Hepatocyte (in vitro differentiated cells): ENCODE measurements at regions not wholly inside any gene's neighbourhood (a gene's known extent, or its start where the extent isn't known, plus 50 kb on each side); places are given as distances from the start of the nearest gene placed in this dataset.

Experiments used
- EZH2 ChIP-seq: fragments of 200-600 bp; sonication (generic); IDR thresholded peaks from 2 replicates; pipeline ENCODE4 v1.6.1; 2016; ENCODE audit warnings: antibody characterized with exemption, mild to moderate bottlenecking, borderline replicate concordance
- TF ChIP-seq, protein P1 (sequence below): fragments of 200-600 bp; sonication (generic); IDR thresholded peaks from 2 replicates; pipeline ENCODE4 v1.5.1; 2016; ENCODE audit warnings: antibody characterized with exemption, mild to moderate bottlenecking; ENCODE audit not compliant: poor library complexity

GRCh38 chr10:130713731-130714130, 577.5 kb downstream of the GLRX3 start:
- TF ChIP-seq, protein P1, sequence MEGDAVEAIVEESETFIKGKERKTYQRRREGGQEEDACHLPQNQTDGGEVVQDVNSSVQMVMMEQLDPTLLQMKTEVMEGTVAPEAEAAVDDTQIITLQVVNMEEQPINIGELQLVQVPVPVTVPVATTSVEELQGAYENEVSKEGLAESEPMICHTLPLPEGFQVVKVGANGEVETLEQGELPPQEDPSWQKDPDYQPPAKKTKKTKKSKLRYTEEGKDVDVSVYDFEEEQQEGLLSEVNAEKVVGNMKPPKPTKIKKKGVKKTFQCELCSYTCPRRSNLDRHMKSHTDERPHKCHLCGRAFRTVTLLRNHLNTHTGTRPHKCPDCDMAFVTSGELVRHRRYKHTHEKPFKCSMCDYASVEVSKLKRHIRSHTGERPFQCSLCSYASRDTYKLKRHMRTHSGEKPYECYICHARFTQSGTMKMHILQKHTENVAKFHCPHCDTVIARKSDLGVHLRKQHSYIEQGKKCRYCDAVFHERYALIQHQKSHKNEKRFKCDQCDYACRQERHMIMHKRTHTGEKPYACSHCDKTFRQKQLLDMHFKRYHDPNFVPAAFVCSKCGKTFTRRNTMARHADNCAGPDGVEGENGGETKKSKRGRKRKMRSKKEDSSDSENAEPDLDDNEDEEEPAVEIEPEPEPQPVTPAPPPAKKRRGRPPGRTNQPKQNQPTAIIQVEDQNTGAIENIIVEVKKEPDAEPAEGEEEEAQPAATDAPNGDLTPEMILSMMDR: no peak
- no peak for TF ChIP-seq EZH2
